DND-41 (cell line): ENCODE measurements at regions not wholly inside any gene's neighbourhood (a gene's known extent, or its start where the extent isn't known, plus 50 kb on each side); places are given as distances from the start of the nearest gene placed in this dataset.

ENCODE experiments used
- CTCF ChIP-seq: IDR thresholded peaks from 2 replicates; pipeline ENCODE4 v1.5.1; 2012; ENCODE audit warnings: borderline replicate concordance, low read length, moderate library complexity, mild to moderate bottlenecking; ENCODE audit not compliant: poor library complexity, severe bottlenecking; ENCODE audit errors: extremely low read depth
- EZH2 ChIP-seq: IDR thresholded peaks from 3 replicates; pipeline ENCODE4 v1.6.1; 2012; ENCODE audit warnings: borderline replicate concordance, low read depth, mild to moderate bottlenecking, moderate library complexity, low read length, inconsistent platforms; ENCODE audit not compliant: severe bottlenecking

- TF ChIP-seq CTCF = no peak
- TF ChIP-seq EZH2 = no peak
Measured at GRCh38 chr4:136893573-136893972, 638.7 kb downstream of the PCDH18 start.
